GM12872 (cell line): ENCODE measurements at regions not wholly inside any gene's neighbourhood (a gene's known extent, or its start where the extent isn't known, plus 50 kb on each side); places are given as distances from the start of the nearest gene placed in this dataset.

ENCODE experiments used
- CTCF ChIP-seq: IDR thresholded peaks from 3 replicates; pipeline ENCODE4 v1.5.1; 2011; ENCODE audit warnings: low read depth, mild to moderate bottlenecking, low read length, moderate library complexity; ENCODE audit not compliant: insufficient read depth

GRCh38 chr2:21667638-21668037, 543.9 kb downstream of the TDRD15 start:
- TF ChIP-seq CTCF, result no peak

- no peak for TF ChIP-seq CTCF
Observed at GRCh38 chr2:21668078-21668710, 544.4 kb downstream of the TDRD15 start.

- no peak for TF ChIP-seq CTCF
Observed at GRCh38 chr2:21676041-21676440, 552.3 kb downstream of the TDRD15 start.

- no peak for TF ChIP-seq CTCF
Observed at GRCh38 chr2:21676676-21677075, 552.9 kb downstream of the TDRD15 start.

- TF ChIP-seq CTCF, result no peak
Observed at GRCh38 chr2:21683838-21684237, 560.1 kb downstream of the TDRD15 start.

GRCh38 chr2:21687589-21687988, 563.8 kb downstream of the TDRD15 start:
- no peak for TF ChIP-seq CTCF

GRCh38 chr2:21690005-21690404, 566.2 kb downstream of the TDRD15 start:
- TF ChIP-seq CTCF, result no peak
